Heart right ventricle (tissue), 16 donors: ENCODE measurements at regions not wholly inside any gene's neighbourhood (a gene's known extent, or its start where the extent isn't known, plus 50 kb on each side); places are given as distances from the start of the nearest gene placed in this dataset.

Experiments used
- ATAC-seq, 8 donors: fragments of 200-7000 bp; cut with Tn5 transposase; one replicate each; pipeline ENCODE4 v1.9.1; 2020; ENCODE audit warnings: mild to moderate bottlenecking in 8 of 8, moderate library complexity in 8 of 8, moderate number of reproducible peaks in 1 of 8
- DNase-seq, 2 donors: peaks; one replicate each; pipeline ENCODE4 v3.0.0-alpha.2; 2020
- H3K27ac ChIP-seq, 10 donors: fragments of 200-600 bp; sonication (generic) in 2 of 10; one replicate each; pipeline versions ENCODE4 v1.5.0 to v1.8.0; 2020 to 2022; ENCODE audit warnings: mild to moderate bottlenecking in 3 of 10
- H3K27me3 ChIP-seq, 7 donors: fragments of 200-600 bp; one replicate each; pipeline ENCODE4 v1.8.0; 2021 to 2022; ENCODE audit warnings: mild to moderate bottlenecking in 2 of 7
- H3K36me3 ChIP-seq, 9 donors: fragments of 200-600 bp; sonication (generic) in 1 of 9; one replicate each; pipeline versions ENCODE4 v1.5.0 to v1.8.0; 2020 to 2022; ENCODE audit warnings: mild to moderate bottlenecking in 2 of 9
- H3K4me1 ChIP-seq, 9 donors: fragments of 200-600 bp; sonication (generic) in 1 of 9; one replicate each; pipeline versions ENCODE4 v1.5.0 to v1.8.0; 2020 to 2022; ENCODE audit warnings: mild to moderate bottlenecking in 4 of 9
- H3K4me3 ChIP-seq, 10 donors: fragments of 200-600 bp; sonication (generic) in 2 of 10; one replicate each; pipeline versions ENCODE4 v1.5.0 to v1.8.0; 2020 to 2022; ENCODE audit warnings: mild to moderate bottlenecking in 7 of 10, moderate library complexity in 2 of 10
- H3K9me3 ChIP-seq, 11 donors: fragments of 200-600 bp in 10 of 11; sonication (generic) in 2 of 11; one replicate each; pipeline versions ENCODE4 v1.5.0 to v1.8.0; 2013 to 2022; ENCODE audit warnings: mild to moderate bottlenecking in 2 of 11, control low read depth in 1 of 11, moderate library complexity in 1 of 11
- CTCF ChIP-seq, 9 donors: fragments of 200-600 bp; sonication (generic) in 2 of 9; IDR thresholded peaks; one replicate each; pipeline versions ENCODE4 v1.5.0 to v1.8.0; 2021 to 2022; ENCODE audit warnings: antibody characterized with exemption in 9 of 9, mild to moderate bottlenecking in 5 of 9, moderate library complexity in 1 of 9
- WGBS, 2 donors: extraction: QIAGEN DNeasy Blood & Tissue Kit; methylation state at CpG; one replicate each; pipeline ENCODE4 v1.1.7; 2013; ENCODE audit warnings: inconsistent platforms in 1 of 2; 5-methylcytosine and 5-hydroxymethylcytosine counted together
- intact Hi-C, 10 donors: fragments of 100-400 bp; cut with DNase I; formaldehyde crosslinking; loops; one replicate each; pipeline versions ENCODE4 v1.11.1 to v1.14.2; 2022
- donor health status: Arrhythmogenic right ventricular cardiomyopathy.
- donor health status: ischemic (EF 13 %, LVEDD 7.1; RV severe dilation, severe dysfunction).
- donor health status: healthy with polysubstance abuse.
- donor health status: DM: no; HTN: yes; CAD: no.
- donor health status: DM: no; HTN: no; CAD: no.
- donor health status: ischemic (EF 25% LVEDD 6.9; RV normal size, moderate dysfunction).
- donor health status: ischemic (EF 25% LVEDD 5.7; RV mildly dilated, moderate dysfunction).
- donor health status: healthy.
- donor health status: DM: yes; HTN: yes; CAD: no.
- donor health status: Ischemic cardiomyopathy.
- donor health status: ischemic (EF 35%, LVEDD 5.7; RV mildly dilated, moderate dysfunction).
- donor health status: nonischemic (EF 11% LVEDD 7.7; RV severe dilation, severe dysfunction).
- donor health status: DM: yes; HTN: yes; CAD: no.
- donor health status: PGD.
- donor health status: ischemic (EF 29% LVEDD 5.4; RV normal size, mild dysfunction).
- donor health status: nonischemic (EF 23%, LVEDD 6.1; RV moderate dilation, normal function).

GRCh38 chr1:74830766-74831165, 97.8 kb downstream of the TYW3 start:
- intact Hi-C loops: no loop called here
- H3K27me3 ChIP-seq: no peaks in the 10 kb centered on the region
- no peak overlapping the region for H3K27ac ChIP-seq
- H3K36me3 ChIP-seq: no peaks in the 10 kb centered on the region
- DNase-seq: no peak
- no peaks in the 10 kb centered on the region for H3K9me3 ChIP-seq
- H3K4me1 ChIP-seq: no peaks in the 10 kb centered on the region
- 92 to 96% methylated on average over 2 of the region's 2 CpGs for WGBS, 2 donors
- ATAC-seq: no peak
- H3K4me3 ChIP-seq: no peak overlapping the region
- TF ChIP-seq CTCF (IDR thresholded peaks at IDR 0.05): no peak

GRCh38 chr1:74834261-74834660, 101.3 kb downstream of the TYW3 start:
- no peaks in the 10 kb centered on the region for H3K9me3 ChIP-seq
- DNase-seq (no peak), ATAC-seq (no peak)
- TF ChIP-seq CTCF (IDR thresholded peaks at IDR 0.05): no peak
- intact Hi-C loops: no loop called here
- H3K4me1 ChIP-seq: no peaks in the 10 kb centered on the region
- H3K36me3 ChIP-seq: no peaks in the 10 kb centered on the region
- no peak overlapping the region for H3K4me3 ChIP-seq
- H3K27me3 ChIP-seq: peaks cover 0 to 1% (median 0%) of the 10 kb centered on the region in 7 donors
- no peak overlapping the region for H3K27ac ChIP-seq

- H3K4me1 ChIP-seq: no peaks in the 10 kb centered on the region
- no peak overlapping the region for H3K27ac ChIP-seq
- H3K4me3 ChIP-seq: no peak overlapping the region
- no peak for DNase-seq
- ATAC-seq: no peak
- no peak for TF ChIP-seq CTCF (IDR thresholded peaks at IDR 0.05)
- H3K36me3 ChIP-seq: no peaks in the 10 kb centered on the region
- H3K27me3 ChIP-seq: peaks cover 0 to 3% (median 0%) of the 10 kb centered on the region in 7 donors
- WGBS, 2 donors: 75 to 86% methylated on average over 2 of the region's 2 CpGs
- intact Hi-C loops: no loop called here
- no peaks in the 10 kb centered on the region for H3K9me3 ChIP-seq
Measured at GRCh38 chr1:74835051-74835450, 102.1 kb downstream of the TYW3 start.

GRCh38 chr1:74842726-74843125, 109.8 kb downstream of the TYW3 start:
- Histone ChIP-seq H3K9me3 (peaks cover 0 to 9% (median 0%) of the 10 kb centered on the region in 11 donors), H3K4me1 (no peaks in the 10 kb centered on the region), H3K36me3 (no peaks in the 10 kb centered on the region), H3K27me3 (peaks cover 0 to 3% (median 0%) of the 10 kb centered on the region in 7 donors), H3K4me3 (no peak overlapping the region), H3K27ac (no peak overlapping the region)
- TF ChIP-seq CTCF (IDR thresholded peaks at IDR 0.05): no peak
- 73 to 78% methylated on average over 3 of the region's 3 CpGs for WGBS, 2 donors
- intact Hi-C loops: no loop called here
- ATAC-seq (no peak), DNase-seq (no peak)

GRCh38 chr1:74847715-74848114, 114.8 kb downstream of the TYW3 start:
- DNase-seq (no peak), ATAC-seq (no peak)
- intact Hi-C loops: no loop called here
- Histone ChIP-seq H3K9me3 (peaks cover 0 to 9% (median 0%) of the 10 kb centered on the region in 11 donors), H3K4me3 (no peak overlapping the region), H3K4me1 (no peaks in the 10 kb centered on the region), H3K27me3 (no peaks in the 10 kb centered on the region), H3K36me3 (no peaks in the 10 kb centered on the region), H3K27ac (no peak overlapping the region)
- TF ChIP-seq CTCF (IDR thresholded peaks at IDR 0.05): no peak
- WGBS, 2 donors: 49 to 69% methylated on average over 3 of the region's 3 CpGs
